Forelimb muscle (tissue), 1 donor: ENCODE measurements at regions not wholly inside any gene's neighbourhood (a gene's known extent, or its start where the extent isn't known, plus 50 kb on each side); places are given as distances from the start of the nearest gene placed in this dataset.
"Not testable (repeated sequence)": the region's sequence is repeated elsewhere in the genome, so short reads cannot be mapped to it uniquely, and the experiment has no call there.

Source experiments
- DNase-seq: peaks from one replicate; pipeline ENCODE4 v3.0.0-alpha.2; 2013; ENCODE audit warnings: low read depth

GRCh38 chr16:22436823-22437652 lies 62.6 kb upstream of the CDR2 start:
- not testable (repeated sequence) for DNase-seq

- DNase-seq = not testable (repeated sequence)
These were observed 62.0 kb upstream of the CDR2 start for GRCh38 chr16:22436326-22436822.

- not testable (repeated sequence) for DNase-seq
These were observed 56.9 kb upstream of the CDR2 start for GRCh38 chr16:22431314-22431713.

GRCh38 chr16:22428654-22429053 lies 54.2 kb upstream of the CDR2 start:
- no peak for DNase-seq

- DNase-seq = no peak
These were observed 53.1 kb upstream of the CDR2 start for GRCh38 chr16:22427556-22427955.

- no peak for DNase-seq
These were observed 51.4 kb upstream of the CDR2 start for GRCh38 chr16:22425847-22426246.

GRCh38 chr16:22425036-22425801 lies 50.8 kb upstream of the CDR2 start:
- DNase-seq = peak; percentile 86

GRCh38 chr16:22424161-22424937 lies 49.9 kb upstream of the CDR2 start:
- no peak for DNase-seq
